HFFc6 (cell line): ENCODE measurements at regions not wholly inside any gene's neighbourhood (a gene's known extent, or its start where the extent isn't known, plus 50 kb on each side); places are given as distances from the start of the nearest gene placed in this dataset.

Experiments
- DNase-seq: peaks from one replicate; pipeline ENCODE4 v3.0.0-alpha.2; 2018
- H3K27ac Mint-ChIP-seq: 2 replicates; pipeline ENCODE4 v1.8.0; 2020; ENCODE audit warnings: mild to moderate bottlenecking, mixed read lengths
- H3K27me3 Mint-ChIP-seq: 2 replicates; pipeline ENCODE4 v1.8.0; 2021; ENCODE audit warnings: mild to moderate bottlenecking, moderate library complexity, mixed read lengths; ENCODE audit not compliant: insufficient read depth
- H3K36me3 Mint-ChIP-seq: 2 replicates; pipeline ENCODE4 v1.8.0; 2021; ENCODE audit warnings: low read depth, mixed read lengths
- H3K4me1 Mint-ChIP-seq: 2 replicates; pipeline ENCODE4 v1.8.0; 2020; ENCODE audit warnings: low read depth, mixed read lengths
- H3K4me3 Mint-ChIP-seq: 2 replicates; pipeline ENCODE4 v1.8.0; 2020; ENCODE audit warnings: mild to moderate bottlenecking, moderate library complexity, mixed read lengths
- H3K9me3 Mint-ChIP-seq: 2 replicates; pipeline ENCODE4 v1.8.0; 2020; ENCODE audit warnings: mild to moderate bottlenecking, mixed read lengths
- CTCF ChIP-seq: fragments of 200-600 bp; sonication (generic); IDR thresholded peaks from 2 replicates; pipeline ENCODE4 v1.5.0; 2021; ENCODE audit warnings: antibody characterized with exemption, mild to moderate bottlenecking

GRCh38 chr2:21281384-21281783 is 157.6 kb downstream of the TDRD15 start:
- Mint-ChIP-seq H3K27me3 (no peaks in the 10 kb centered on the region; the same call in none of the 2 replicates), H3K9me3 (peaks cover 39% of the 10 kb centered on the region), H3K27ac (no peak overlapping the region), H3K4me1 (no peaks in the 10 kb centered on the region), H3K36me3 (no peaks in the 10 kb centered on the region), H3K4me3 (no peak overlapping the region)
- DNase-seq, result no peak
- no peak for TF ChIP-seq CTCF

GRCh38 chr2:21281791-21282514 is 158.2 kb downstream of the TDRD15 start:
- no peaks in the 10 kb centered on the region for H3K36me3 Mint-ChIP-seq
- no peak overlapping the region for H3K27ac Mint-ChIP-seq
- no peaks in the 10 kb centered on the region for H3K4me1 Mint-ChIP-seq
- DNase-seq, result no peak
- H3K27me3 Mint-ChIP-seq, result no peaks in the 10 kb centered on the region; the same call in none of the 2 replicates
- H3K4me3 Mint-ChIP-seq, result no peak overlapping the region
- TF ChIP-seq CTCF, result no peak
- peaks cover 42% of the 10 kb centered on the region for H3K9me3 Mint-ChIP-seq

- no peak for TF ChIP-seq CTCF
- Mint-ChIP-seq H3K4me3 (no peak overlapping the region), H3K27ac (no peak overlapping the region), H3K9me3 (peaks cover 45% of the 10 kb centered on the region), H3K4me1 (no peaks in the 10 kb centered on the region), H3K27me3 (no peaks in the 10 kb centered on the region; the same call in none of the 2 replicates), H3K36me3 (no peaks in the 10 kb centered on the region)
- DNase-seq, result no peak
Observed at GRCh38 chr2:21282515-21282898, 158.7 kb downstream of the TDRD15 start.

- TF ChIP-seq CTCF, result no peak
- no peak overlapping the region for H3K4me3 Mint-ChIP-seq
- H3K27me3 Mint-ChIP-seq, result no peaks in the 10 kb centered on the region; the same call in none of the 2 replicates
- H3K36me3 Mint-ChIP-seq, result no peaks in the 10 kb centered on the region; the same call in 1 of the 2 replicates
- H3K4me1 Mint-ChIP-seq, result no peaks in the 10 kb centered on the region
- no peak for DNase-seq
- peaks cover 27% of the 10 kb centered on the region for H3K9me3 Mint-ChIP-seq
- no peak overlapping the region for H3K27ac Mint-ChIP-seq
Observed at GRCh38 chr2:21288299-21288698, 164.5 kb downstream of the TDRD15 start.

GRCh38 chr2:21288739-21289520 is 165.2 kb downstream of the TDRD15 start:
- no peak for DNase-seq
- no peaks in the 10 kb centered on the region; the same call in 1 of the 2 replicates for H3K27me3 Mint-ChIP-seq
- TF ChIP-seq CTCF, result no peak
- no peaks in the 10 kb centered on the region; the same call in 1 of the 2 replicates for H3K36me3 Mint-ChIP-seq
- H3K4me1 Mint-ChIP-seq, result no peaks in the 10 kb centered on the region
- H3K9me3 Mint-ChIP-seq, result peaks cover 27% of the 10 kb centered on the region
- no peak overlapping the region for H3K27ac Mint-ChIP-seq
- H3K4me3 Mint-ChIP-seq, result no peak overlapping the region
